ENCODE measurements at regions not wholly inside any gene's neighbourhood (a gene's known extent, or its start where the extent isn't known, plus 50 kb on each side); places are given as distances from the start of the nearest gene placed in this dataset.
"Not testable (repeated sequence)": the region's sequence is repeated elsewhere in the genome, so short reads cannot be mapped to it uniquely, and the experiment has no call there.

DNA sequence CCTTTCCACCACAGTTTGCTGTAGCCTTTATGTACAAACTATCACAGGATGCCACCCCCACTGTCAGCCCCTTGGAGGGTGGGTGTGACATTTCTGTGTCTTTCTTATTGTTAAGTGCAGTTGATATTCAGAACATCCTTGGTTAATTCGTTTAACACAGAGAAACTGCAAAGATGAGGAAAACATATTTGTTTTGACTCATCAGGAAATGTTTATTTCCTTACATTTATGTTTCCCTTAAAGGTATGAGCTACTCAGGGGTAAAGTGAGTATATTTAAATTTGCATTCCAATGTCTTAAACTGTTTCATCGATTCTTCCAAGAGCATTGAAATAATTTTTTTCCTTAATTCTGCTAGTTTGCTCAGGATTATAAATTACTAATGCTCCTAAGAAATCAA lies 243.4 kb downstream of the RDH14 start:
- DNase-seq: no peak

DNA sequence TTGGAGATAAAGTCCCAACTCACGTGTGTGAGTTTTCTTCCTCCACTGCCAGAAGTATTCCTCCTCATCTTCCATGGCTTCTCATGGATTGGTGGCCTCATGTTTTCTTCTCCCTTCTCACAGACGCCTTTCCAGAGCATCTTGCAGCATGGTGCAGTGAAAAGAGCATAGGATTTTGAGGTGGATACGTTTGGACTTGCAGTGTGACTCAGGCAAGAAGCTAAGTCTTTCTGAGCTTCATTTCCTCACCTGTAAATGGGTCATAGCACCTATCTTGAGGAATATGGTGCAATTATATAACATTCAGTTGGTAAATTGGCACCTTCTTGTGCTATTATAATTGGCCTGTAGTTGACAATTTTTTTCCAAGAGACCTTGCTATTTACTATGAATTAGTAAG lies 247.6 kb downstream of the RDH14 start:
- no peak for DNase-seq

DNA sequence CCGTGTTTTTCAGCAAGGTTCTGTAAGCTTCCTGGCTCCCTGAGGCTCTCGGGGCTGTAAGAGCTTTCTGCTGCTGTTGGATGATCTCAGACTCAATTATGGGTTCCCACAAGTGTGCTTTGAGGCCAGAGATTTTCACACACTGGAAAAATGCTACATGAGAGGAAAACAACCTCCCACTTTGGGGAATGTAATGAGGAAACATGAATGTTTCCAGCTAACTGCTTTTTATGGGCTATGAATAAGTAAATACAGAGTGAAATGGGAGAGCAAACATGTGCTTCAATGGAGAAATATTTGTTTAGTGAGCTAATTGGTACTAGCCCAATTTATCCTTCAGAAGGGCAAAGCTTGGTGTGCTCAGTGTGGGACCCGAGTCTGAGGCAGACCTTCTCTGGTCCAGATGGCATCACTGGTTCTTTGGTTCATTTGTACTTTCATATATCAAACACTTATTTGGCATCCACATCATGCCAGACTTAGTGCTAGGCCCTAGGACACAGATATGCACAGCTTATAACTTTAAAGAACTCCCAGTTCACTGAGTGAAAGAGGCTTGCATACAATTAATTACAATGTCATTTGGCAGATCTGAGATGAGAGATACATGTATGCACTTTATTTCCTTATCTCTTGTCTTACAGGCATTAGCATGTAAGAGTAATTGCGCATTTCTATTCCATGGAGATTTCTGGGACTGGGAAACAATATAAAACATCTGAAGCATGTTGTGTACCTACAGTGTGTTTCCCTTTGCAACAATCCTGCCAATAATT lies 248.8 kb downstream of the RDH14 start:
- DNase-seq: no peak

DNA sequence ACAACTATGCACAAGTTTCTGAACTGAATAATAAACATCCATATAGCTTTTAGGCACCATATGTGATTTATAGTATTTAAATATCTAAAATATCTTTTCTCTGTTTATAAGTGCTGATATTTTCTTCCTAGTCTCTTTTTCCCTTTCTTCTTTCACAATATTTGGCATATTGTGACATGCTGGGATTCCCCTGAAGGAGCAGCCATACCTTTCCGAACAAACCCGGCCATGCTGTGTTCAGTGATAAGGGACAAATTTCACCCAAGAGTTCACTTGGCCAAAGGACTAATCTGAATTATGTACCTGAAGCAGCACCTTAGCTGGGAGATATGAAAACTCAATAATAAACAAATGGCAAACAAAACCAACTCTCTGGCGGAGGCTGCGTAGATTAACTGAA lies 250.8 kb downstream of the RDH14 start:
- DNase-seq: no peak

DNA sequence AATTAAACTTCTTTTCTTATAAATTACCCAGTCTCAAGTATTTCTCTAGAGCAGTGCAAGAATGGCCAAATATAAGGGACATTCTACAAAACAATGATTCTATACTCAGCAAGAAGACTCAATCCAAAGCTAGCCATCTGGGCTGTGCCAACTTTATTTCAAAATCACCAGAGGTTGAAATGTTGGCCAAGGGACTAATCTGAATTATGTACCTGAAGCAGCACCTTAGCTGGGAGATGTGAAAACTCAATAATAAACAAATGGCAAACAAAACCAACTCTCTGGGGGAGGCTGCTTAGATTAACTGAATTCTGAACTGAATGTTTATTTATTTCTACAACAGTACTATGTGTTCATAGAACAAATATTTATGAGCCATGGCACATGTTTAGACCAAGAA lies 251.3 kb downstream of the RDH14 start:
- no peak for DNase-seq

DNA sequence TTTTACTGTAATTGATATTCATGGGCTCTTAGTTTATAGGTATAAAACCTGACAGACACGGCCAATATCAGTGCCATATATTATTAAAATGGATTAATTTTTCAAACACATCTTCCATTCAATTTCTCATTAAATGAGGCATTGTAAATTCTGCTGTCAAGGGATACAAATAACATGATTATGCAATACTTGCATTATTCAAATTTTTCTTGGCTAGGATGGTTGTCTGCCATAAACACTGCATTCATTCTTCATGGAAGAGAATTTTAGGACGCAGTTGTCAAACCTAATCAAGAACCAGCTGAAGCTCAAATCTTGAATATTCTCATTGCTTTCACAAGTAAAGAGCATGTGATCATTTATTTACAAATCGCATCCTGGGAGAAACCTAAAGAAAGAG lies 255.6 kb downstream of the RDH14 start:
- DNase-seq: no peak

DNA sequence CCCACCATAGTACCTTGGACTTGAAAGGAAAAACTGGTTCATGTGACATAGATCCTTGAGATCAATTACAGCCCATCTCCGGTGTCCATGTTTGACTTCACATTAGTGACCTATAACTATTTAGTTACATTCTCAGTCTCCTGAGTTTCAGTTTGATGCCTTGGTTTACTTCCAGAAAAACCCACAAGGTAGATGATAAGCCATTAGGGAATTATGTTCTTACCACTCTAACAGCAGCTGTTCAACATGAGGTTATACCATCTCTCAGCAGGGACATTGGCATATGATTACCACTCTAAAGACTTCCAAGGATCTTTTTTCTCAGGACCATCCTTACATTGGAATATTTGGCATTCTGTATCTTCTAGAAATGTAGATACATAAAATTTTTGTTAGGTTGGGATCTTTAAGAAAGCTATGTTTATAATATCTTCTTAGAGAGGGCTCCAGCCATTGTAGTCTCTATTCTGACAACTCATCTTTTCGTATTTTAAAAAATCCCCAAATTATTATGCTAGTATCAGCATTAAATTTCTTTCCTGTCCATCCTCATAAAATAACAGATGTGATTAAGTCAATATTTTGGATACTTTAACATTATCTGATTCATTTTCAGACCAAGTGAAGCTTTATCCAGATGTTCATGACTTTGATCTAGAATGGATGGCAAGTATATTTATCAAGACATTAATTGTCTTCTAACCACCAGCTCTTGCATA lies 258.9 kb downstream of the RDH14 start:
- DNase-seq: no peak

DNA sequence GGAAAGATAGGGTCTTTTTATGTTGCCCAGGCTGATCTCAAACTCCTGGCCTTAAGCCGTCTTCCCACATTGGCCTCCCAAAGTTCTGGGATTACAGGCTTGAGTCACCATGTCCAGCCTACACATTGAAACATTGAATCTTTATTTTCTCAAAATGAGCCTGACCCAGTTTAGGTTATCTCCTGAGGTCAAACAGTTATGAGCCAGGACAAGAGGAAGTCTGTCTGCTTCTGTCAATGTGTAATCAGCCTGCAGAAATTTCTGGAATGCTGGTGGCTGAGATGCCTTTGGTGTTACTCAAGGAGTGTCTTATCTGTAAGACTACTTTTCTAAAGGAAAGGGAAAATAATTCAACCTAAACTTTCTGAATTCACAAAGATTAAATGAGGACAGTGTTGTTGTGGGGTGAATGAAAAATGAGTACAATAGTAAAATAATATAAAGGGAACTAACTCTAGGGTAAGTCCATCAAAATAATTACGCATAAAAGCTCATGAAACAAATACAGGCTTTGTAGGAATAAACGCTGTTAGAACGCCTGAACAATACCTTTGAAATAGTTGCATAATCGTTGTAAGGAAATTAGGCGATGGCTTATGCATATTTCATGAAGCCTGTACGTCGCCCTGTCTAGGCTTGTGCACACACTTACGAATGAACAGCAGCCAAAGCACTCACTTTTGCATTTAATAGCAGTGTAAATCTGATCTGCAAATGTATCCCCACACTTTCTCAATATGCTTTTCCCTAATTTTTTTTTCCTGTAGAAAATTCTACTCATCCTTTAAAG lies 260.8 kb downstream of the RDH14 start:
- no peak for DNase-seq

DNA sequence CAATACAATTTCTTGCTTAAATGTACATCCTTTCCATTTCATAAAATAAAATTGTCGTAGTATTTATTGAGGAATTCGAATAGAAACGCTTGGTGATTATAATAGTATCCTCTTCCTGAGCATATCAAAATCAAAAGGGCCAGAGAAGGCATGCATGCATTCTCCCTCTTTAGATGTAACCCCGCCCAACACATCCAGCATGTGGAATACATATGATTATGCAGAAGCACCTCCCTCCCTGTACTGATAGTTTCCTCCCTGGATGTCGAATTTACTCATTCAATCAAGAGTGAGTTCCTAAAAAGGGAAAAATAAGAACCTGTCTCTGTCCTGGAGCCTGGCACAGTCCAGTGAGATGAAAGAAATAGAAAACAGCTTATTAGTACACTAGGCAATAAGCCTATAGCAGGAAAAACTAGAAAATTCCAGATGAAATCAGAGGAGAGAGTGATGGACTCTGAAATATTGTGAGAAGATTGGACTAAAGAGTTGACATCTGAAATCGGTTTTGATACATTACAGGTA lies 262.9 kb downstream of the RDH14 start:
- no peak for DNase-seq

DNA sequence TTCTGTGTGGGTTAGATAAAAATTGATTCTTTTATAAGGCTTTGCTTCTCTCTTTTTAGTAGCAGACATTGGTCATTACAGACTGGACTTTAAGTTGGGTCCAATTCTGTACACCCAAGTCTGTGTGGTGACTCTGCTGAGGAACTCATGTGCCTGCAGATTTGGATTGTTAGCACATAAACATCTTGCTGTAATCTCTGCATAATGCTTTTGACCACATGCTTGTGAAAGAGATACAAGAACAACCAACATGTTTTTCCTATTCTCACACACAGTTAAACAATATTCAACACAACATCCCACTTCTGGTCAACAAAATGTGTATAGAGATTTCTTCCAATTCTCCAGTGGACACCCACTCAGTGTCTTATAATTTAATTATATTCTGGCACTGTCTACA lies 270.1 kb downstream of the RDH14 start:
- no peak for DNase-seq

DNA sequence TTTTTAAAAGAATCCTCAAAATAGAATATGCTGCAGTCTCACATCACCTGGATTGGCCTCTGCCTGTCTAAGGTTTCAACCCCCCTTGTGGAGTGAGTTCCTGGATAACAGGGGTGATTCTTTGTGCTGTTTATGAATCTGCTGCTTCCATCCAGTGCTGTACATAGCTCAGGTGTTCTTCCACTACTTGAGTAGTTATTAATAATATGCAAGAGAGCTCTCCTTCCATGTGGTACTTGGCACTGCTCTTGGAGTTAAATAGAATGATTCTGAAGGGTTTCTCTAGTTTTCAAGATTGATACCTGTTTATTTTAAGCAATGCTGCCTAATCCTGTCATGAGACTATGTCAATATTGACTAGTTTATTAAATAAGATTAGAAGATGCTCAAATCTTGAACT lies 273.6 kb downstream of the RDH14 start:
- no peak for DNase-seq

DNA sequence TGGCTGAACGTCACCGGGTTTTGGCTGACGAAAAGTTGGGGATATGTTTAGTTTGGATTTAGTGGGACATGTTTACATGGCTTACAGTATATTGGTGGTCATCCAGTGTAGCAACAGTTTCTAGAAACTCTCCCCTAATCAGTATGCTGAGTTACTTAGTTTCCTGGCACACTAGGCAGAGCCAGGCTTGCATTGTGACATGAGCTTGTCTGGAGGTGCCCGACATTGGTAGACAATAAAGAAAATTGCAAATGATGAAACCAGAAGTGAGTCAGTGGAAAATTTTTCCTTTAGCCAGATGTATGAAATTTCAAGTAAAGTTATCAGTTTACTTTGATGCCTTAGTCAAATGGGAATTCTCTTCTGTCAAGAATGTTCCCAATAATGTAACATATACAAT lies 276.1 kb downstream of the RDH14 start:
- no peak for DNase-seq

DNA sequence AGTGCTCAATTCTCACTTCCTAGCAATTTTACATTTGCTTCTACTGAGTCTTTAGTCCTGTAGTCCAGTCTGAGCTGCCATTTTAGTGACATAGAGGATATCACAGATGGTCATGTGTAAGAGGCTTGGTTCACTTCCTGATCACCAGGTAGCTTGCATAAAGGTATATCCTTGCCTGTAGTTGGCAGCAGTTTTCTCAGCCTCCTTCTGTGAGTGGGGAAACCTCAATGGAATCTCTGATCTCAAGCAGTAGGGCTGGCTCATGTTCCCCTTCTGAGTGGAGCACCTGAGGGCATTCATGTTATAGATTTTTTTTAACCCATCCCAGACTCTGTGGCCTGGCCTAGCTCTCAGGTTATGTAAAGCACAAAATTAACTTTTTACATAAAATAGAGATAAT lies 278.4 kb downstream of the RDH14 start:
- DNase-seq: no peak

DNA sequence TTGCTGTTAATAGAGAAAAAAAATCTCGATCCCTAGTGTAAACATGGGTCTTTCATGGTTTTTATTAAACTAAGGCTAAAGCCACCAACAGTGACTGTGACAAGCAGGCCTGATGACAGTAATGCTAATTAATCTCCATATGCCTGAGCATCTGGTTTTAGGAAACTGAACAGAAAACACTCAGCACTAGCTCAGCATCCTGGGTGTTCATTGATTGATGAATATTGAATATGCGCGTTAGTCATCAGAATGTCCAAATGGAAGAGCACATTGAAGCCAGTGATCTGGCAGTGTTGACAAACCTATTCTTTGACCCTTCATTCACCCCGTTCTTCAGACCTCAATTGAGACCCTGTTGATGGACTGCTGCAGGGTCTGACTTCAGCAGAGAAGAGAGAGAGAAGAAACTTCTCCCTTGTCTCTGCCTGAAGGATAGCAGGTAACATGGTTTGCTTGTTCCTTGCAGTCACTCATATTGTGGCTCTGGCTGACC lies 283.8 kb downstream of the RDH14 start:
- DNase-seq: no peak

DNA sequence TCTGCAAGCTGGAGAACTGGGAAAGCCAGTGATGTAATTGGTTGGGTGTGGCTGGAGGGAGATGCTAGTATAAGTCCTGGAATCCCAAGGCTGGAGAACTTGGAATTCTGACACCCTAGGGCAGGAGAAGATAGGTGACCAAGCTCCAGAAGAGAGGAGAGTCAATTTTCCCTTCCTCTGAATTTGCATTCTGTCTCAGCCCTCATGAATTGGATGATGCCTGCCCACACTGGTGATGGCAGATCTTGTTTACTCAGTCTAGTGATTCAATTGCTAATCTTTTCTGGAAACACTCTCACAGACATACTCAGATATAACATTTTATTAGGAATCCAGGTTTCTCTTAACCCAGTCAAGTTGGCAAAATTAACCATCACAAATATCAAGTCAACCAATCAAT lies 287.2 kb downstream of the RDH14 start:
- no peak for DNase-seq

DNA sequence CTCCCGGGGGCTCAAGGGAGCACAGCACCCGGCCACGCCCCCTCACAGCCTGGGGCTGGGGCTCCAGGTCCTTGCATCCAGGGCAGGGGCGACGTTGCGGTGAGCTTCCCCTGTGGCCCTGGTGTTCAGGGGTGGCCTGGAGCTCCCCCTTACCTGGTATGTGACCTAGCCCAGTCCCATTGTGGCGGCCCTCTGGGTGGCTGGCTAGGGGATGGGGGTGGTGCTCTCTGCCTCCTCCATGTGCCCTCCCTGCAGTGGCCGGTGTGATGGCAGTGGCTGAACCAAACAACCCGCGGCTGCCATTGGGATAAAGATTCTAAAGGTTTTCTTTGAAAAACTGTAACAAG lies 288.3 kb downstream of the RDH14 start:
- DNase-seq: no peak

DNA sequence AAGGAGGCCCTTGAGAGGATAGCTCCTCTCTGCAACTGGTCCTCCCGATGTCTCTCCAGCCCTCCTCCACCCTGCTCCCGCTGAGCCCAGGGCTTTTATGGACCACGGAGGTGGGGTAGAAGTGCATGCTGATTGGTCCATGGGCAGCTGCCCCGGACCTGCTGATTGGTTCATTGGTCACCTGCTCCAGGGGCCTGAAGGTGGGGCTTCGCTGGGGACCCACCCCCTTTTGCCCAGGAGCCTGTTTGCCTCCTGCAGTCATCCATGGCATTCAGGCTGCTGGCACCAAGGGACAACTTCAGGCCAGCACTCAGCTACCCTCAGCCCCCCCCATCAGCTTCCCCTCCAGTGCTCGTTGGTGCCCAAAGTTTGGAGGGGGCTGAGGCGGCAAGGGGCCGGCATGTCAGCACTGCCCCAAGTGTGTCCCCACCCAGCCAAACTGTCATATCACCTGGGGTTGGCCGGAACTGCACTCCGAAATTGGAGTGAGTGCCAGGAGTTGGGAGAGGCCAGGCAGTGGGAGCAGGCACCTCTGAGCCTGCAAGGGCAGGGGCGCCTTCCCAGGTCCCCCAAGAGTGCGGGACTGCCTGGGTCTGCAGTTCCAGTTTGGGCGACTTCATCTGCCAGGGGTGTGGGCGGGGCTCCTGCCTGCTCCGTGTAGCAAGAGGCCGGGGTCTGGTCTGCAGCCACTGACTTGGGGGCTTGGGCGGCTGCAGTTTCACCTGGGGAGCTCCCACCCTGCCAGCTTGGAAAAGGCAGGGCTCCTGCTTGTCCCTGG lies 288.9 kb downstream of the RDH14 start:
- no peak for DNase-seq

DNA sequence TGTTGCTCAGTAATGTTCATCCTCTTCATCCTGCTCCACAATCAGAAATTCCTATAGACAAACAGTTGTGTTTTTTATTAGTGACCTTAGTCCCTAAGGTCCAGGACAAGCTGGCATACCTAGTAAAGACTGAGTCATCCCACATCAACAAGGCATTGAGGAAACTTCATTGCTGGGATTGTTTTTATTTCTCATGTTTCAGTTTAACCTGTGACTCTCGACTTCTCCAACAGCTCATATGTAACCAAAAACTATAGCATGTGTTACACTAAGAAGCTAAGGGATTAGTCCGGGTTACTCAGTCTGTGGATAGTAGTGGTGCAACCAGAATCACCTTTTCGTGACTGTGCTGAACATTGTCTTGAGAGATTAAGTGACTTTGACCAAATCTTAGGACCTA lies 292.1 kb downstream of the RDH14 start:
- DNase-seq: no peak

DNA sequence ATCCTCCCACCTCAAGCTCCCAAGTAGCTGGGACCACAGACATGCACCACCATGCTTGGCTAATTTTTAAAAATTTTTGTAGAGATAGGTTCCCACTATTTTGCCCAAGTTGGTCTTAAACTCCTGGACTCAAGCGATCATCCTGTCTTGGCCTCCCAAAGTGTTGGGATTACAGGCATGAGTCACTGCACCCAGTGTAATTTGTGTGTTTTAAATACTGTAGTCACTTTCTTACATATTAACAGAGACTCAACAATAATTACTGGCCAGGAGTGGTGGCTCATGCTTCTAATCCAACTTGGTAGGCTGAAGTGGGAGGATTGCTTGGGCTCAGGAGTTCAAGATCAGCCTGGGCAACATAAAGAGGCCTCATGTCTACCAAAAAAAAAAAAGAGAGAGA lies 293.0 kb downstream of the RDH14 start:
- no peak for DNase-seq

DNA sequence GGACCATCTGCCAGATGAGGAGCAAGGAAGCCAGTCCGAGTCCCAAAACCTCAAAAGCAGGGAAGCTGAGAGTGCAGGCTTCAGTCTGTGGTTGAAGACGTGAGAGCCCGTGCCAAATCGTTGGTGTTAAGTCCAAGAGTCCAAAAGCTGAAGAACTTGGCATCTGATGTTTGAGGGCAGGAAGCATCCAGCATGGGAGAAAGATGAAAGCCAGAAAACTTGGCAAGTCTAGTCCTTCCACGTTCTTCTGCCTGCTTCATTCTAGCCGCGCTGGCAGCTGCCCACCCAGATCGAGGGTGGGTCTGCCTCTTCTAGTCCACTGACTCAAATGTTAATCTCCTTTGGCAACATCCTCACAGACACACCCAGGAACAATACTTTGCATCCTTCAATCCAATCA lies 293.8 kb downstream of the RDH14 start:
- not testable (repeated sequence) for DNase-seq
